Stimulated activated naive B cell treated with anti-CD40 and anti-IgM and Interleukin-4, amounts not matched to agents 10 μg/mL and 1 μg/mL and 100 μg/mL, for 72 hours (primary cell): ENCODE measurements at regions not wholly inside any gene's neighbourhood (a gene's known extent, or its start where the extent isn't known, plus 50 kb on each side); places are given as distances from the start of the nearest gene placed in this dataset.

Experiments used
- ATAC-seq, 2 donors: fragments of 150-1000 bp; cut with Tn5 transposase; replicated peaks; 2 replicates each; pipeline ENCODE4 v1.10.0; 2021; ENCODE audit warnings: moderate library complexity in 1 of 2
- DNase-seq: peaks from one replicate; pipeline ENCODE4 v3.0.0; 2021
- H3K27ac Mint-ChIP-seq: one replicate; pipeline ENCODE4 v1.8.0; 2022; ENCODE audit warnings: mild to moderate bottlenecking, mixed read lengths
- H3K27me3 Mint-ChIP-seq, 2 donors: one replicate each; pipeline ENCODE4 v1.8.0; 2022; ENCODE audit warnings: mixed read lengths in 2 of 2
- H3K36me3 Mint-ChIP-seq, 2 donors: one replicate each; pipeline ENCODE4 v1.8.0; 2022; ENCODE audit warnings: mixed read lengths in 2 of 2, mild to moderate bottlenecking in 1 of 2
- H3K4me1 Mint-ChIP-seq, 2 donors: one replicate each; pipeline ENCODE4 v1.8.0; 2022; ENCODE audit warnings: mixed read lengths in 2 of 2, mild to moderate bottlenecking in 1 of 2
- H3K4me3 Mint-ChIP-seq, 2 donors: one replicate each; pipeline ENCODE4 v1.8.0; 2022; ENCODE audit warnings: mild to moderate bottlenecking in 2 of 2, mixed read lengths in 2 of 2, moderate library complexity in 1 of 2
- H3K9me3 Mint-ChIP-seq, 2 donors: one replicate each; pipeline ENCODE4 v1.8.0; 2022; ENCODE audit warnings: mixed read lengths in 2 of 2, mild to moderate bottlenecking in 1 of 2

- ATAC-seq = no peak
These were observed 83.7 kb downstream of the FAT3 start for GRCh38 chr11:92308366-92308765.

GRCh38 chr11:92311616-92312449 lies 87.2 kb downstream of the FAT3 start:
- H3K27ac Mint-ChIP-seq = no peak overlapping the region

More at GRCh38 chr11:92308366-92308765, 83.7 kb downstream of the FAT3 start:
- H3K27ac Mint-ChIP-seq = no peak overlapping the region
- H3K4me1 Mint-ChIP-seq = no peaks in the 10 kb centered on the region
- no peaks in the 10 kb centered on the region for H3K36me3 Mint-ChIP-seq
- H3K4me3 Mint-ChIP-seq = no peak overlapping the region
- no peak for DNase-seq
- H3K9me3 Mint-ChIP-seq = peaks cover 2 to 4% of the 10 kb centered on the region in 2 donors
- H3K27me3 Mint-ChIP-seq = peaks cover 0 to 8% of the 10 kb centered on the region in 2 donors

DNA sequence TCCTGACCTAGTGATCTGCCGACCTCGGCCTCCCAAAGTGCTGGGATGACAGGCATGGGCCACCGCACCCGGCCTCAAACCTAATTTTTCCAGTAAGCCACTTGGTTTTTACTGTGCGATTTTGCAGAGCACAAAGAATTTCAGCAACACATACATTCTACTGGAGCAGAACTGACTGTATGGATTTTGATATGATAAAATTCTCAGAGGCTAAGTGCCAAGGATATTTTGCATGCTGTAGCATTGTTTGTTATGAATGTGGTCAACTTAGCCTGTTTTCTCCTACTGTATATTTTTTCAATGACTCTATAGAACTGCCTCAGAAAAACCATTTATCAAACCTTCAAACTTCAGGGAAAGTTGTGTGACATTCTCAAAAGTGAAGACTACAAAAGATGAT lies 89.2 kb downstream of the FAT3 start:
- H3K27ac Mint-ChIP-seq = no peak overlapping the region
- no peak overlapping the region for H3K4me3 Mint-ChIP-seq
- H3K36me3 Mint-ChIP-seq = no peaks in the 10 kb centered on the region
- H3K4me1 Mint-ChIP-seq = no peaks in the 10 kb centered on the region
- H3K9me3 Mint-ChIP-seq = no peaks in the 10 kb centered on the region
- DNase-seq (no peak), ATAC-seq (no peak)
- peaks cover 0 to 8% of the 10 kb centered on the region in 2 donors for H3K27me3 Mint-ChIP-seq

More at GRCh38 chr11:92311616-92312449, 87.2 kb downstream of the FAT3 start:
- Mint-ChIP-seq H3K27me3 (peaks cover 0 to 8% of the 10 kb centered on the region in 2 donors), H3K4me1 (no peaks in the 10 kb centered on the region), H3K9me3 (no peaks in the 10 kb centered on the region), H3K36me3 (no peaks in the 10 kb centered on the region), H3K4me3 (no peak overlapping the region)
- no peak for ATAC-seq
- no peak for DNase-seq

DNA sequence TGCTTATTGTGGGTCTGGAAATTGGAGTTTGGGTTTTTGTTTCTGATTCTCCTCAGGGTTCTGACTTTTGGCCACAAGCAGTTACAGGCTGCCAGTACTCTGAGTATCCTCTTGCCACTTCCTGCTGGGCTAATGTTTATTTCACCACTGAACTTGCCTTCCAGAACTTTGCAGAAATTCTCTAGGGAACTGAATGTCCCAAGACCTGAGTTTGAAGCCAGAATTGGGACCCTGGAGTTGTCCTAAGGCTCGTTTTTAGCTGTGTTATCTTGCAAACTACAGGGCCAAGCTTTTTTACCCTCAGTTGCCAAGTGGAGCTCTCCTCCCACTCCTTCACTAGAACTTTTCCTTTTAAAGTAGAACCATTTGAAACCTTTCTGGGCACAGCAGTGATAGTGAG lies 89.9 kb downstream of the FAT3 start:
- H3K9me3 Mint-ChIP-seq = no peaks in the 10 kb centered on the region
- H3K27ac Mint-ChIP-seq = no peak overlapping the region
- peaks cover 0 to 3% of the 10 kb centered on the region in 2 donors for H3K27me3 Mint-ChIP-seq
- no peaks in the 10 kb centered on the region for H3K36me3 Mint-ChIP-seq
- DNase-seq (no peak), ATAC-seq (no peak)
- no peak overlapping the region for H3K4me3 Mint-ChIP-seq
- no peaks in the 10 kb centered on the region for H3K4me1 Mint-ChIP-seq

GRCh38 chr11:92316106-92316809 lies 91.6 kb downstream of the FAT3 start:
- H3K36me3 Mint-ChIP-seq = no peaks in the 10 kb centered on the region
- no peak overlapping the region for H3K4me3 Mint-ChIP-seq
- H3K27ac Mint-ChIP-seq = no peak overlapping the region
- H3K9me3 Mint-ChIP-seq = no peaks in the 10 kb centered on the region
- H3K4me1 Mint-ChIP-seq = no peaks in the 10 kb centered on the region
- no peak for ATAC-seq
- DNase-seq = no peak
- H3K27me3 Mint-ChIP-seq = no peaks in the 10 kb centered on the region

DNA sequence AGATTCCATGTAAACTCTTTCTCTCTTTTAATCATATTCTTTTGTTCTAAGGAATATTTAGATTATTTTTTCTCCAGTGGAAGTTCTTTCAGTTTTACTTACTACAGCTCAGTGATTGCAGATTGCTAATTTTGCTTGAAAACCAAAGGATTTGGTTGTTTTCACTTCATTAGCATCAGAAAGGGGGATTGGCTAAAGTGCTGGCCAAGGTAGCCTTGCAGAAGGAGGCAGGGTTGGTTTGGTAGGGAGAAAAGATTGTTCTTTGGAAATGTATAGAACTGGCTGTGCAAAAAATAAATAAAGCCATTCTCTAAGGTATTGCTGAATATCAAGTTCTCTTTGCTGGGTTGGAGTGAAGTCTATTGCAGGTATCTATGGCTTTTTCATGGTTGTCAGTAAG lies 92.6 kb downstream of the FAT3 start:
- H3K27me3 Mint-ChIP-seq = no peaks in the 10 kb centered on the region
- no peak overlapping the region for H3K4me3 Mint-ChIP-seq
- H3K27ac Mint-ChIP-seq = no peak overlapping the region
- H3K4me1 Mint-ChIP-seq = no peaks in the 10 kb centered on the region
- ATAC-seq = no peak
- H3K36me3 Mint-ChIP-seq = no peaks in the 10 kb centered on the region
- H3K9me3 Mint-ChIP-seq = no peaks in the 10 kb centered on the region
- no peak for DNase-seq

DNA sequence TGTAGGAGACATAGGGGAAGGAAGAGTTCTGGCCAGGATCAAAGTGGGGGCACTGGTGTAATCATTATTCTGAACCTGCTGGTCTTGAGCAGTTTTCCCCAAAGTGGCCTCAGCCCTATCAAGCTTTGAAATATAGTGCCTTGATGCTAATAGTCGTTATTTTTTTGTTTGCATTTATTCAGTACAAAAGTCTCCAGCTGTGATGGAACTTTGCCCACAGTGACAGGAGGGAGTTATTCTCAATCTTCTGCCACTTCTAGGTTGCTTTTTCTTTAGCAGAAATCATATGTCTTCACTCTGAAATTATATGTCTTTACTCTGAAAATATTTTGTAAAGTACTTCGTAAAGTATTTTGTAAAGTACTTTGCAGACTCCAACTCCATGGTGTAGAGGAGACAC lies 93.1 kb downstream of the FAT3 start:
- Mint-ChIP-seq H3K27me3 (no peaks in the 10 kb centered on the region), H3K9me3 (peaks cover 0 to 1% of the 10 kb centered on the region in 2 donors), H3K27ac (no peak overlapping the region), H3K36me3 (no peaks in the 10 kb centered on the region), H3K4me1 (no peaks in the 10 kb centered on the region), H3K4me3 (no peak overlapping the region)
- ATAC-seq (no peak), DNase-seq (no peak)

DNA sequence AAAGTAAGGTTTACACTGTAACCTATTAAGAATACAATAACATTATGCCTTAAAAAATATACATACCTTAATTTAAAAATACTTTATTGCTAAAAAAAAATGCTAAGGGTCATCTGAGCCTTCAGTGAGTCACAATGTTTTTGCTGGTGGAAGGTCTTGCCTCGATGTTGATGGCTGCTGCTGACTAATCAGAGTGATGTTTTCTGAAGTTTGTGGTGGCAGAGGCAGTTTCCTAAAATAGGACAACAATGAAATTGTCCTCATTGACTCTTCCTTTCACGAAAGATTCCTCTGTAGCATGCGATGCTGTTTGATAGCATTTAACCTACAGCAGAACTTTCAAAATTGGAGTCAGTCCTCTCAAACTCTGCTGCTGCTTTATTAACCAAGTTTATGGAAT lies 97.6 kb downstream of the FAT3 start:
- Mint-ChIP-seq H3K9me3 (peaks cover 0 to 2% of the 10 kb centered on the region in 2 donors), H3K4me3 (no peak overlapping the region), H3K27ac (no peak overlapping the region), H3K36me3 (no peaks in the 10 kb centered on the region), H3K4me1 (no peaks in the 10 kb centered on the region), H3K27me3 (no peaks in the 10 kb centered on the region)
- ATAC-seq = no peak
- no peak for DNase-seq

GRCh38 chr11:92324890-92325289 lies 100.3 kb downstream of the FAT3 start:
- no peaks in the 10 kb centered on the region for H3K4me1 Mint-ChIP-seq
- H3K27me3 Mint-ChIP-seq = no peaks in the 10 kb centered on the region
- DNase-seq (no peak), ATAC-seq (no peak)
- H3K27ac Mint-ChIP-seq = no peak overlapping the region
- peaks cover 0 to 2% of the 10 kb centered on the region in 2 donors for H3K9me3 Mint-ChIP-seq
- no peak overlapping the region for H3K4me3 Mint-ChIP-seq
- H3K36me3 Mint-ChIP-seq = no peaks in the 10 kb centered on the region

- H3K36me3 Mint-ChIP-seq = no peaks in the 10 kb centered on the region
- H3K27ac Mint-ChIP-seq = no peak overlapping the region
- H3K9me3 Mint-ChIP-seq = peaks cover 0 to 2% of the 10 kb centered on the region in 2 donors
- H3K27me3 Mint-ChIP-seq = no peaks in the 10 kb centered on the region
- DNase-seq (no peak), ATAC-seq (no peak)
- H3K4me3 Mint-ChIP-seq = no peak overlapping the region
- H3K4me1 Mint-ChIP-seq = no peaks in the 10 kb centered on the region
These were observed 100.8 kb downstream of the FAT3 start for GRCh38 chr11:92325416-92325815.

- no peak for DNase-seq
- Mint-ChIP-seq H3K27me3 (no peaks in the 10 kb centered on the region), H3K4me1 (peaks cover 0 to 5% of the 10 kb centered on the region in 2 donors), H3K27ac (no peak overlapping the region), H3K9me3 (no peaks in the 10 kb centered on the region), H3K4me3 (no peak overlapping the region), H3K36me3 (no peaks in the 10 kb centered on the region)
- no peak for ATAC-seq
These were observed 104.5 kb downstream of the FAT3 start for GRCh38 chr11:92329137-92329536.

GRCh38 chr11:92329646-92330045 lies 105.0 kb downstream of the FAT3 start:
- H3K27me3 Mint-ChIP-seq = no peaks in the 10 kb centered on the region

DNA sequence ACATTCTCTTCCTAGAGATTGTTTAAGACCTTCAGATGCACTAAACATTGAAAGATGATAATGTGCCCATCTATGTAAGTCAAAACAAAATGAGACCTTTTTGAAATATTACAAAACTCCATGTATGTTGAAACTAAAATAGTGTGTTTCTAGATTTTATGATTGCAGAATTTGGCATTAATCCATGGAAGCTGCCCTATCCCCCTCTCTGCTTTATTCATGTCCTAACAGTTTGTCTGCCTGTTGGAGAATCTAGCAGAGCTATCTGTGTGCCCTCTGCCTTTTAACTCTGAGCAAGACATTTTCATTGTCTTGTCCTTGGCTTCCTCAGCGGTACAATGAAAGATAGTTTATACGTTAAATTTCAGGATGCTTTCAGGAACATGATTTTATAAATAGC lies 105.5 kb downstream of the FAT3 start:
- Mint-ChIP-seq H3K27ac (no peak overlapping the region), H3K36me3 (no peaks in the 10 kb centered on the region), H3K4me1 (peaks cover 0 to 5% of the 10 kb centered on the region in 2 donors), H3K9me3 (no peaks in the 10 kb centered on the region), H3K27me3 (no peaks in the 10 kb centered on the region), H3K4me3 (no peak overlapping the region)
- DNase-seq (no peak), ATAC-seq (no peak)

More at GRCh38 chr11:92329646-92330045, 105.0 kb downstream of the FAT3 start:
- no peaks in the 10 kb centered on the region for H3K9me3 Mint-ChIP-seq
- no peak for DNase-seq
- no peak overlapping the region for H3K4me3 Mint-ChIP-seq
- no peaks in the 10 kb centered on the region for H3K36me3 Mint-ChIP-seq
- ATAC-seq = no peak
- H3K27ac Mint-ChIP-seq = no peak overlapping the region
- H3K4me1 Mint-ChIP-seq = peaks cover 0 to 5% of the 10 kb centered on the region in 2 donors

GRCh38 chr11:92332986-92333385 lies 108.4 kb downstream of the FAT3 start:
- Mint-ChIP-seq H3K4me1 (peaks cover 0 to 5% of the 10 kb centered on the region in 2 donors), H3K27ac (no peak overlapping the region), H3K9me3 (no peaks in the 10 kb centered on the region), H3K27me3 (no peaks in the 10 kb centered on the region), H3K4me3 (no peak overlapping the region), H3K36me3 (no peaks in the 10 kb centered on the region)
- ATAC-seq = no peak
- no peak for DNase-seq

DNA sequence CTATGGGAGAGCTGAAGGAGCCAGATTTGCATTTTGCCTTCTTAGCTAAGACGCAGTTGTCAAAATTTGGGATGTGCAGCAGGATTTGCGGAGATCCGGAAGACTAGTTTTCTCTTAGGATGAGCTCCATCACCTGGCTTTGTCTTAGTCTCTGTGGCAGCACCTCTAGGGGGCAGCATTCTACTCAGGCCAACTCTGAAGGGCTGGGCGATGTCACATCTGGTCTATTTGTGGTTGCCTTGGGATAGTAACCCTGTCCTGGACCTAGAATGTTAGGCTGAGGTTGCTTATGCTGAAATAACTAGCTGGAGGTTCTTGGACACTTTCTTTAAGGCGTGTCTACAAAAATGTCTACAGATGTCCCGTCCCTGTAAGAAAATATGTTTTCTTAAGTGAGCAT lies 116.2 kb downstream of the FAT3 start:
- H3K9me3 Mint-ChIP-seq = no peaks in the 10 kb centered on the region
- H3K27ac Mint-ChIP-seq = no peak overlapping the region
- H3K36me3 Mint-ChIP-seq = no peaks in the 10 kb centered on the region
- no peak overlapping the region for H3K4me3 Mint-ChIP-seq
- peak; percentile 1 for DNase-seq
- no peaks in the 10 kb centered on the region for H3K27me3 Mint-ChIP-seq
- ATAC-seq = peak; percentile 36 to 41
- H3K4me1 Mint-ChIP-seq = no peaks in the 10 kb centered on the region
